NCI-H345 treated with DMSO at 0.1 percent for 48 hours (cell line): ENCODE measurements at regions not wholly inside any gene's neighbourhood (a gene's known extent, or its start where the extent isn't known, plus 50 kb on each side); places are given as distances from the start of the nearest gene placed in this dataset.
A peak's percentile ranks its signal among the peaks of the same experiment; 100 is the strongest.

Experiments used
- DNase-seq: peaks from one replicate; lab custom pipeline; 2025; ENCODE audit not compliant: unreplicated experiment; lab: John Stamatoyannopoulos, UW

GRCh38 chr9:105144076-105144475, 100.4 kb upstream of the SLC44A1 start:
- DNase-seq = no peak

GRCh38 chr9:105144841-105145240, 99.6 kb upstream of the SLC44A1 start:
- DNase-seq = no peak

GRCh38 chr9:105146677-105147076, 97.8 kb upstream of the SLC44A1 start:
- no peak for DNase-seq

GRCh38 chr9:105147110-105147871, 97.2 kb upstream of the SLC44A1 start:
- no peak for DNase-seq

GRCh38 chr9:105148328-105149006, 96.0 kb upstream of the SLC44A1 start:
- DNase-seq = no peak

GRCh38 chr9:105150991-105151685, 93.3 kb upstream of the SLC44A1 start:
- DNase-seq = peak; percentile 73

GRCh38 chr9:105151686-105151995, 92.8 kb upstream of the SLC44A1 start:
- no peak for DNase-seq

- no peak for DNase-seq
Observed at GRCh38 chr9:105154723-105155191, 89.7 kb upstream of the SLC44A1 start.

- DNase-seq = peak; percentile 34
Observed at GRCh38 chr9:105157171-105157583, 87.3 kb upstream of the SLC44A1 start.

- no peak for DNase-seq
Observed at GRCh38 chr9:105158020-105158419, 86.4 kb upstream of the SLC44A1 start.

GRCh38 chr9:105158898-105159297, 85.6 kb upstream of the SLC44A1 start:
- DNase-seq = no peak

GRCh38 chr9:105168870-105169319, 75.6 kb upstream of the SLC44A1 start:
- DNase-seq = no peak

GRCh38 chr9:105171076-105171475, 73.4 kb upstream of the SLC44A1 start:
- no peak for DNase-seq

GRCh38 chr9:105171589-105171988, 72.9 kb upstream of the SLC44A1 start:
- no peak for DNase-seq

GRCh38 chr9:105172436-105172835, 72.0 kb upstream of the SLC44A1 start:
- DNase-seq = no peak

GRCh38 chr9:105173306-105173705, 71.1 kb upstream of the SLC44A1 start:
- DNase-seq = no peak

GRCh38 chr9:105173826-105174225, 70.6 kb upstream of the SLC44A1 start:
- no peak for DNase-seq

GRCh38 chr9:105176194-105176593, 68.3 kb upstream of the SLC44A1 start:
- no peak for DNase-seq

- DNase-seq = no peak
Observed at GRCh38 chr9:105178076-105178475, 66.4 kb upstream of the SLC44A1 start.

GRCh38 chr9:105187781-105188180, 56.7 kb upstream of the SLC44A1 start:
- no peak for DNase-seq

GRCh38 chr9:105188746-105189145, 55.7 kb upstream of the SLC44A1 start:
- no peak for DNase-seq
